GM18858 (cell line): ENCODE measurements at regions not wholly inside any gene's neighbourhood (a gene's known extent, or its start where the extent isn't known, plus 50 kb on each side); places are given as distances from the start of the nearest gene placed in this dataset.

Experiments
- ATAC-seq: cut with Tn5 transposase; IDR thresholded peaks from one replicate; pipeline ENCODE4 v1.9.1; 2021; ENCODE audit not compliant: unreplicated experiment

GRCh38 chr7:41247143-41247865 is 455.6 kb downstream of the INHBA start:
- ATAC-seq = no peak

GRCh38 chr7:41245916-41246315 is 457.0 kb downstream of the INHBA start:
- no peak for ATAC-seq

GRCh38 chr7:41244246-41244645 is 458.6 kb downstream of the INHBA start:
- no peak for ATAC-seq

GRCh38 chr7:41241641-41242040 is 461.2 kb downstream of the INHBA start:
- ATAC-seq = no peak

GRCh38 chr7:41239596-41239995 is 463.3 kb downstream of the INHBA start:
- ATAC-seq = no peak

- ATAC-seq = no peak
Observed at GRCh38 chr7:41238851-41239331, 464.0 kb downstream of the INHBA start.

- ATAC-seq = no peak
Observed at GRCh38 chr7:41237956-41238355, 464.9 kb downstream of the INHBA start.

GRCh38 chr7:41232086-41232485 is 470.8 kb downstream of the INHBA start:
- ATAC-seq = no peak

GRCh38 chr7:41224063-41224763 is 478.7 kb downstream of the INHBA start:
- no peak for ATAC-seq

- no peak for ATAC-seq
Observed at GRCh38 chr7:41222746-41223145, 480.1 kb downstream of the INHBA start.

GRCh38 chr7:41220266-41220665 is 482.6 kb downstream of the INHBA start:
- ATAC-seq = no peak

- no peak for ATAC-seq
Observed at GRCh38 chr7:41219276-41219675, 483.6 kb downstream of the INHBA start.

- no peak for ATAC-seq
Observed at GRCh38 chr7:41217306-41217705, 485.6 kb downstream of the INHBA start.

GRCh38 chr7:41207141-41207540 is 495.7 kb downstream of the INHBA start:
- no peak for ATAC-seq

GRCh38 chr7:41206267-41206666 is 496.6 kb downstream of the INHBA start:
- no peak for ATAC-seq

- ATAC-seq = peak; percentile 81
Observed at GRCh38 chr7:41205600-41205999, 497.3 kb downstream of the INHBA start.

GRCh38 chr7:41203542-41203941 is 499.3 kb downstream of the INHBA start:
- ATAC-seq = no peak

GRCh38 chr7:41201021-41201420 is 501.9 kb downstream of the INHBA start:
- no peak for ATAC-seq

GRCh38 chr7:41199136-41199535 is 503.8 kb downstream of the INHBA start:
- no peak for ATAC-seq

- ATAC-seq = no peak
Observed at GRCh38 chr7:41198502-41198901, 504.4 kb downstream of the INHBA start.

- no peak for ATAC-seq
Observed at GRCh38 chr7:41197769-41198168, 505.1 kb downstream of the INHBA start.

- no peak for ATAC-seq
Observed at GRCh38 chr7:41193738-41194282, 509.1 kb downstream of the INHBA start.
